ENCODE measurements at regions not wholly inside any gene's neighbourhood (a gene's known extent, or its start where the extent isn't known, plus 50 kb on each side); places are given as distances from the start of the nearest gene placed in this dataset.

GRCh38 chr6:137434640-137435039 lies 59.6 kb downstream of the OLIG3 start:
- TF ChIP-seq ZNF217 (IDR thresholded peaks at IDR 0.05): no peak
- TF ChIP-seq, protein P1, sequence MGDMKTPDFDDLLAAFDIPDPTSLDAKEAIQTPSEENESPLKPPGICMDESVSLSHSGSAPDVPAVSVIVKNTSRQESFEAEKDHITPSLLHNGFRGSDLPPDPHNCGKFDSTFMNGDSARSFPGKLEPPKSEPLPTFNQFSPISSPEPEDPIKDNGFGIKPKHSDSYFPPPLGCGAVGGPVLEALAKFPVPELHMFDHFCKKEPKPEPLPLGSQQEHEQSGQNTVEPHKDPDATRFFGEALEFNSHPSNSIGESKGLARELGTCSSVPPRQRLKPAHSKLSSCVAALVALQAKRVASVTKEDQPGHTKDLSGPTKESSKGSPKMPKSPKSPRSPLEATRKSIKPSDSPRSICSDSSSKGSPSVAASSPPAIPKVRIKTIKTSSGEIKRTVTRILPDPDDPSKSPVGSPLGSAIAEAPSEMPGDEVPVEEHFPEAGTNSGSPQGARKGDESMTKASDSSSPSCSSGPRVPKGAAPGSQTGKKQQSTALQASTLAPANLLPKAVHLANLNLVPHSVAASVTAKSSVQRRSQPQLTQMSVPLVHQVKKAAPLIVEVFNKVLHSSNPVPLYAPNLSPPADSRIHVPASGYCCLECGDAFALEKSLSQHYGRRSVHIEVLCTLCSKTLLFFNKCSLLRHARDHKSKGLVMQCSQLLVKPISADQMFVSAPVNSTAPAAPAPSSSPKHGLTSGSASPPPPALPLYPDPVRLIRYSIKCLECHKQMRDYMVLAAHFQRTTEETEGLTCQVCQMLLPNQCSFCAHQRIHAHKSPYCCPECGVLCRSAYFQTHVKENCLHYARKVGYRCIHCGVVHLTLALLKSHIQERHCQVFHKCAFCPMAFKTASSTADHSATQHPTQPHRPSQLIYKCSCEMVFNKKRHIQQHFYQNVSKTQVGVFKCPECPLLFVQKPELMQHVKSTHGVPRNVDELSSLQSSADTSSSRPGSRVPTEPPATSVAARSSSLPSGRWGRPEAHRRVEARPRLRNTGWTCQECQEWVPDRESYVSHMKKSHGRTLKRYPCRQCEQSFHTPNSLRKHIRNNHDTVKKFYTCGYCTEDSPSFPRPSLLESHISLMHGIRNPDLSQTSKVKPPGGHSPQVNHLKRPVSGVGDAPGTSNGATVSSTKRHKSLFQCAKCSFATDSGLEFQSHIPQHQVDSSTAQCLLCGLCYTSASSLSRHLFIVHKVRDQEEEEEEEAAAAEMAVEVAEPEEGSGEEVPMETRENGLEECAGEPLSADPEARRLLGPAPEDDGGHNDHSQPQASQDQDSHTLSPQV (IDR thresholded peaks at IDR 0.05): no peak
- no peak for TF ChIP-seq NFYB (IDR thresholded peaks at IDR 0.05; ENCODE audit: insufficient read depth, low read depth, low read length)
- no peak for TF ChIP-seq CTCF (IDR thresholded peaks at IDR 0.05 in 2 of 3, conservative IDR thresholded peaks at IDR 0.05 in 1 of 3; ENCODE audit: control insufficient read depth in 2 of 3, extremely low read depth in 1 of 3, insufficient read depth in 1 of 3, low read depth in 3 of 3, low read length in 3 of 3)
- TF ChIP-seq POLR2AphosphoS5 (IDR thresholded peaks at IDR 0.05; ENCODE audit: low read length): no peak
- TF ChIP-seq NFIC (IDR thresholded peaks at IDR 0.05; ENCODE audit: low read depth, low read length): no peak
- TF ChIP-seq, protein P2, sequence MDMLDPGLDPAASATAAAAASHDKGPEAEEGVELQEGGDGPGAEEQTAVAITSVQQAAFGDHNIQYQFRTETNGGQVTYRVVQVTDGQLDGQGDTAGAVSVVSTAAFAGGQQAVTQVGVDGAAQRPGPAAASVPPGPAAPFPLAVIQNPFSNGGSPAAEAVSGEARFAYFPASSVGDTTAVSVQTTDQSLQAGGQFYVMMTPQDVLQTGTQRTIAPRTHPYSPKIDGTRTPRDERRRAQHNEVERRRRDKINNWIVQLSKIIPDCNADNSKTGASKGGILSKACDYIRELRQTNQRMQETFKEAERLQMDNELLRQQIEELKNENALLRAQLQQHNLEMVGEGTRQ (IDR thresholded peaks at IDR 0.05; ENCODE audit: borderline replicate concordance, low read depth, low read length): no peak
- TF ChIP-seq, protein P3, sequence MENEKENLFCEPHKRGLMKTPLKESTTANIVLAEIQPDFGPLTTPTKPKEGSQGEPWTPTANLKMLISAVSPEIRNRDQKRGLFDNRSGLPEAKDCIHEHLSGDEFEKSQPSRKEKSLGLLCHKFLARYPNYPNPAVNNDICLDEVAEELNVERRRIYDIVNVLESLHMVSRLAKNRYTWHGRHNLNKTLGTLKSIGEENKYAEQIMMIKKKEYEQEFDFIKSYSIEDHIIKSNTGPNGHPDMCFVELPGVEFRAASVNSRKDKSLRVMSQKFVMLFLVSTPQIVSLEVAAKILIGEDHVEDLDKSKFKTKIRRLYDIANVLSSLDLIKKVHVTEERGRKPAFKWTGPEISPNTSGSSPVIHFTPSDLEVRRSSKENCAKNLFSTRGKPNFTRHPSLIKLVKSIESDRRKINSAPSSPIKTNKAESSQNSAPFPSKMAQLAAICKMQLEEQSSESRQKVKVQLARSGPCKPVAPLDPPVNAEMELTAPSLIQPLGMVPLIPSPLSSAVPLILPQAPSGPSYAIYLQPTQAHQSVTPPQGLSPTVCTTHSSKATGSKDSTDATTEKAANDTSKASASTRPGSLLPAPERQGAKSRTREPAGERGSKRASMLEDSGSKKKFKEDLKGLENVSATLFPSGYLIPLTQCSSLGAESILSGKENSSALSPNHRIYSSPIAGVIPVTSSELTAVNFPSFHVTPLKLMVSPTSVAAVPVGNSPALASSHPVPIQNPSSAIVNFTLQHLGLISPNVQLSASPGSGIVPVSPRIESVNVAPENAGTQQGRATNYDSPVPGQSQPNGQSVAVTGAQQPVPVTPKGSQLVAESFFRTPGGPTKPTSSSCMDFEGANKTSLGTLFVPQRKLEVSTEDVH (IDR thresholded peaks at IDR 0.05; ENCODE audit: low read depth, partially characterized antibody): no peak

Data from GM12878 (cell line).